ENCODE measurements at regions not wholly inside any gene's neighbourhood (a gene's known extent, or its start where the extent isn't known, plus 50 kb on each side); places are given as distances from the start of the nearest gene placed in this dataset.

GRCh38 chr1:232558954-232559353 is 71.0 kb downstream of the SIPA1L2 start:
- Histone ChIP-seq H3K27me3 (ENCODE audit: insufficient read depth, low read depth, low read length) (no peaks in the 10 kb centered on the region), H3F3A (ENCODE audit: insufficient read depth, low read length, poor library complexity, severe bottlenecking) (no peaks in the 10 kb centered on the region), H3K4me3 (ENCODE audit: low read length) (no peak overlapping the region), H3K9me3 (ENCODE audit: low read length) (no peaks in the 10 kb centered on the region), H3K36me3 (ENCODE audit: insufficient read depth, low read length) (no peaks in the 10 kb centered on the region), H2AFZ (ENCODE audit: low read depth, low read length) (no peak overlapping the region), H3K9ac (ENCODE audit: low read length) (no peak overlapping the region), H3K4me2 (ENCODE audit: low read length) (no peak overlapping the region), H3K27ac (ENCODE audit: low read length) (no peak overlapping the region), H3K9me2 (ENCODE audit: insufficient read depth, low read length) (no peaks in the 10 kb centered on the region), H4K20me1 (ENCODE audit: insufficient read depth) (no peaks in the 10 kb centered on the region), H3K79me2 (replicated peaks; ENCODE audit: insufficient read depth, low read length) (peaks cover 12% of the 10 kb centered on the region)
- TF ChIP-seq EZH2 (IDR thresholded peaks at IDR 0.05; ENCODE audit: borderline replicate concordance, insufficient read depth, low read length, poor library complexity, severe bottlenecking) (no peak), CTCF (IDR thresholded peaks at IDR 0.05; ENCODE audit: poor library complexity, severe bottlenecking) (no peak), POLR2AphosphoS5 (IDR thresholded peaks at IDR 0.05) (no peak), REST (IDR thresholded peaks at IDR 0.05; ENCODE audit: borderline replicate concordance) (no peak), EP300 (conservative IDR thresholded peaks at IDR 0.05; ENCODE audit: poor library complexity, severe bottlenecking) (no peak), TAF1 (IDR thresholded peaks at IDR 0.05; ENCODE audit: low read depth) (no peak), SMC3 (conservative IDR thresholded peaks at IDR 0.05; ENCODE audit: poor library complexity) (no peak), RAD21 (conservative IDR thresholded peaks at IDR 0.05) (no peak), MXI1 (conservative IDR thresholded peaks at IDR 0.05; ENCODE audit: poor library complexity, severe bottlenecking) (no peak)

- H3K4me3 ChIP-seq (ENCODE audit: low read length): no peak overlapping the region
- peaks cover 16% of the 10 kb centered on the region for H3K79me2 ChIP-seq (replicated peaks; ENCODE audit: insufficient read depth, low read length)
- H3K9ac ChIP-seq (ENCODE audit: low read length): no peak overlapping the region
- H2AFZ ChIP-seq (ENCODE audit: low read depth, low read length): no peak overlapping the region
- no peaks in the 10 kb centered on the region for H4K20me1 ChIP-seq (ENCODE audit: insufficient read depth)
- no peaks in the 10 kb centered on the region for H3K9me3 ChIP-seq (ENCODE audit: low read length)
- no peak overlapping the region for H3K4me2 ChIP-seq (ENCODE audit: low read length)
- no peaks in the 10 kb centered on the region for H3K9me2 ChIP-seq (ENCODE audit: insufficient read depth, low read length)
- no peaks in the 10 kb centered on the region for H3F3A ChIP-seq (ENCODE audit: insufficient read depth, low read length, poor library complexity, severe bottlenecking)
- no peaks in the 10 kb centered on the region for H3K27me3 ChIP-seq (ENCODE audit: insufficient read depth, low read depth, low read length)
- no peaks in the 10 kb centered on the region for H3K36me3 ChIP-seq (ENCODE audit: insufficient read depth, low read length)
- peak; percentile 11 for TF ChIP-seq POLR2AphosphoS5 (IDR thresholded peaks at IDR 0.05)
- TF ChIP-seq EP300 (conservative IDR thresholded peaks at IDR 0.05; ENCODE audit: poor library complexity, severe bottlenecking): peak; percentile 34
- TF ChIP-seq REST (IDR thresholded peaks at IDR 0.05; ENCODE audit: borderline replicate concordance): no peak
- H3K27ac ChIP-seq (ENCODE audit: low read length): no peak overlapping the region
These were observed 72.3 kb downstream of the SIPA1L2 start for GRCh38 chr1:232557502-232558191.
